ENCODE measurements at regions not wholly inside any gene's neighbourhood (a gene's known extent, or its start where the extent isn't known, plus 50 kb on each side); places are given as distances from the start of the nearest gene placed in this dataset.

- Mint-ChIP-seq H3K27me3 (peaks cover 22% of the 10 kb centered on the region), H3K27ac (no peak overlapping the region), H3K4me3 (no peak overlapping the region), H3K4me1 (no peaks in the 10 kb centered on the region), H3K9me3 (no peaks in the 10 kb centered on the region), H3K36me3 (no peaks in the 10 kb centered on the region)
- no peak for DNase-seq
These were observed 671.7 kb upstream of the NR2F2 start for GRCh38 chr15:95658799-95659198.

GRCh38 chr15:95659656-95660055, 670.8 kb upstream of the NR2F2 start:
- H3K27ac Mint-ChIP-seq, result no peak overlapping the region
- no peaks in the 10 kb centered on the region for H3K4me1 Mint-ChIP-seq
- H3K4me3 Mint-ChIP-seq, result no peak overlapping the region

DNA sequence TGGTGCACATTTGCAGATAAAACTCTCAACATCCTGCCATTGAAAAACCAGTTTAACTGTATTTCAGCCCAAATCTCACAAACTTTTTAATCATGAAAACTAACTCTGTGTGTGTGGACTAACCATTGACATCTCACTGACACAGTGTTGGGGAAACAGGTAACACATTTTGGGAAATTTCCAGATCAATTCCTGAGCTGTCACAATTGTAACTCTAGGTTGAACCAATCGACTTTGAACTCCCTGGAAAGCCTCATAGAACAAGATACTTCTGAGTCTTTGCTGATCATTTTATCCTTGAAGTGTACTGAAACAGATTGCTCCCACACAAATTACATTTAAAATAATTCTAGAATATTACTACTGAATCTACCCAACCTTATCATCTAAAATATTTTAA, 667.9 kb upstream of the NR2F2 start:
- H3K4me1 Mint-ChIP-seq, result no peaks in the 10 kb centered on the region
- peaks cover 24% of the 10 kb centered on the region for H3K27me3 Mint-ChIP-seq
- H3K36me3 Mint-ChIP-seq, result no peaks in the 10 kb centered on the region

More at GRCh38 chr15:95659656-95660055, 670.8 kb upstream of the NR2F2 start:
- no peak for DNase-seq
- Mint-ChIP-seq H3K9me3 (no peaks in the 10 kb centered on the region), H3K27me3 (peaks cover 22% of the 10 kb centered on the region), H3K36me3 (no peaks in the 10 kb centered on the region)

GRCh38 chr15:95663156-95664100, 667.1 kb upstream of the NR2F2 start:
- Mint-ChIP-seq H3K27me3 (peaks cover 28% of the 10 kb centered on the region), H3K4me3 (no peak overlapping the region), H3K4me1 (no peaks in the 10 kb centered on the region), H3K9me3 (no peaks in the 10 kb centered on the region), H3K27ac (no peak overlapping the region), H3K36me3 (no peaks in the 10 kb centered on the region)
- DNase-seq, result no peak

More for the DNA sequence above, 667.9 kb upstream of the NR2F2 start:
- Mint-ChIP-seq H3K4me3 (no peak overlapping the region), H3K27ac (no peak overlapping the region), H3K9me3 (no peaks in the 10 kb centered on the region)
- DNase-seq, result no peak

DNA sequence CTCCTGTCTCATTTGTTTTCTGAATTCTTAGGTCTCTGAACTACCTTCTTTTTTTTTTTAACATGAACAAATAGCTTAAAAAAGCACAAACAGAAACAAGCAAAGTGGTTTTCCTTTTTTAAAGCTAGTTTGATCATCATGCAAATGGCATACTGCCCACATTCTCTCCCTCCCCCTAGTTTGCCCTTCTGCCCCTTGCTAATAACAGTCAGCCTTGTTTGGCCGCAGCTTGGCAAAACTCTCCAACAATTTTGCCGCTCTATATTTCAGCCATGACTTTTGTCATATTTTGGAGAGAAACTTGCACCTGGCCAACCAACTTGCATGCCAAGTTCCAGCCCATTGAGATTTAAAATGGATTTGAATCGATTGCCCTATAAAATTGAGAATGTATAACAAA, 666.0 kb upstream of the NR2F2 start:
- Mint-ChIP-seq H3K4me1 (peaks cover under 1% of the 10 kb centered on the region), H3K36me3 (no peaks in the 10 kb centered on the region), H3K27me3 (peaks cover 31% of the 10 kb centered on the region), H3K27ac (no peak overlapping the region), H3K9me3 (no peaks in the 10 kb centered on the region), H3K4me3 (no peak overlapping the region)
- DNase-seq, result no peak

DNA sequence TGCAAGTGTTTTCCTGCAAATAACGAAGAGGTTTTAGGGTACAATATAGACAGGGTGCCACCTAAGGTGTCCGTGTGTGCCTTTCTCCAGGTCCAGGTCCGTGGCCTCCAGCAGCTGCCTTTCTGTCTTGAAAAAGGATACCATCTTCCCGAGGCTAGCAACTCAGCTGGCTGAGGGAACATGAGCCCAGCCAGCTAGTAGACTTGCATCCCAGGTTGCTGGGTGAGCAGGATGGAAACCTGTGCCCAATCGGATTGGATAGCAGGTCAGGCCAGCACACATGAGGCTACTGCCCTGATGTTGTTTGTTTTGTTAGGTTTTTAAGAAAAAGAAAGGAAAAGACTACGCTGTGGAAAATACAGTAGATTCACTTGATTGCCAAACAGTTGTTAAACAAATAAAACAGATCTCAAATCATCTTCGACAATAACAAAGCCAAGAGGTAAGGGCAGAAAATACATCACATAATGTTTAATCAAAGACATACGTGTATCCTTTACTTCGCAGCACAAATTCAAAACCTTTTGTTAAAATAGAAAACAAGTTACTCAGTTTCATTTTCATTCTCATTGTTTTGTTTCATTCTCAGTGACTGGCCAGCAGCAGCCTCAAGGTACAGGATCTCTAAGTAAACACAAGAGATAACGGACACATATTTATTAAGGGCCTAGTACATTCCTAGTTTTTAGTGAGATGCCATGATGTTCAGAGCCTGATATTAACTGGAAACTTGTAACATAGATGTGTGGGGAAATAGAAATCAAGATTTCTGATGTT, 661.2 kb upstream of the NR2F2 start:
- Mint-ChIP-seq H3K9me3 (no peaks in the 10 kb centered on the region), H3K27ac (no peak overlapping the region), H3K36me3 (no peaks in the 10 kb centered on the region), H3K27me3 (peaks cover 21% of the 10 kb centered on the region), H3K4me1 (peaks cover 2% of the 10 kb centered on the region), H3K4me3 (no peak overlapping the region)
- DNase-seq, result no peak

GRCh38 chr15:95674031-95674430, 656.5 kb upstream of the NR2F2 start:
- Mint-ChIP-seq H3K9me3 (no peaks in the 10 kb centered on the region), H3K4me3 (no peak overlapping the region), H3K36me3 (no peaks in the 10 kb centered on the region), H3K27ac (no peak overlapping the region), H3K27me3 (peaks cover 23% of the 10 kb centered on the region), H3K4me1 (peaks cover 2% of the 10 kb centered on the region)
- no peak for DNase-seq

GRCh38 chr15:95676500-95676899, 654.0 kb upstream of the NR2F2 start:
- no peak for DNase-seq
- H3K4me3 Mint-ChIP-seq, result no peak overlapping the region
- H3K27me3 Mint-ChIP-seq, result peaks cover 27% of the 10 kb centered on the region
- H3K9me3 Mint-ChIP-seq, result no peaks in the 10 kb centered on the region
- no peak overlapping the region for H3K27ac Mint-ChIP-seq
- no peaks in the 10 kb centered on the region for H3K4me1 Mint-ChIP-seq
- H3K36me3 Mint-ChIP-seq, result no peaks in the 10 kb centered on the region

- H3K36me3 Mint-ChIP-seq, result no peaks in the 10 kb centered on the region
- no peak for DNase-seq
- H3K4me1 Mint-ChIP-seq, result no peaks in the 10 kb centered on the region
- H3K4me3 Mint-ChIP-seq, result no peak overlapping the region
- H3K9me3 Mint-ChIP-seq, result no peaks in the 10 kb centered on the region
- no peak overlapping the region for H3K27ac Mint-ChIP-seq
- H3K27me3 Mint-ChIP-seq, result peaks cover 39% of the 10 kb centered on the region
These were observed 650.5 kb upstream of the NR2F2 start for GRCh38 chr15:95679847-95680582.

DNA sequence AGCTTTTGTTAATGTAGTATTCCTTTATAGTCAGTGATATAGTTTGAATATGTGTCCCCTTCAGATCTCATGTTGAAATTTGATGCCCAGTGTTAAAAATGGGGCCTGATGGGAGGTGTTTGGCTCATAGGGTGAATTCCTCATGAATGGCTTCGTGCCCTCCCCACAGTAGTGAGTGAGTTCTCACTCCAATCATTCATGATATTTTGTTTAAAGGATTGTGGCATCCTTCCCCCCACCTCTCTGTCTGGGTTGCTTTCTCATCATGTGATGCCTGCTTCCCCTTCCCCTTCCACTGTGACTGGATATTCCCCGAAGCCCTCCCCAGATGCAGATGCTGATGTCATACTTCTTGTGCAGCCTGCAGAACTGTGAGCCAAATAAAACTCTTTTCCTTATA, 649.8 kb upstream of the NR2F2 start:
- Mint-ChIP-seq H3K4me3 (no peak overlapping the region), H3K36me3 (no peaks in the 10 kb centered on the region), H3K4me1 (no peaks in the 10 kb centered on the region), H3K27me3 (peaks cover 33% of the 10 kb centered on the region), H3K27ac (no peak overlapping the region), H3K9me3 (no peaks in the 10 kb centered on the region)
- no peak for DNase-seq

- Mint-ChIP-seq H3K4me3 (no peak overlapping the region), H3K36me3 (no peaks in the 10 kb centered on the region), H3K27ac (no peak overlapping the region), H3K27me3 (peaks cover 24% of the 10 kb centered on the region), H3K4me1 (no peaks in the 10 kb centered on the region), H3K9me3 (no peaks in the 10 kb centered on the region)
- DNase-seq, result no peak
These were observed 648.5 kb upstream of the NR2F2 start for GRCh38 chr15:95681836-95682544.

- Mint-ChIP-seq H3K9me3 (no peaks in the 10 kb centered on the region), H3K4me1 (no peaks in the 10 kb centered on the region), H3K27ac (no peak overlapping the region), H3K4me3 (no peak overlapping the region), H3K36me3 (no peaks in the 10 kb centered on the region), H3K27me3 (peaks cover 19% of the 10 kb centered on the region)
- DNase-seq, result no peak
These were observed 646.4 kb upstream of the NR2F2 start for GRCh38 chr15:95684126-95684525.

DNA sequence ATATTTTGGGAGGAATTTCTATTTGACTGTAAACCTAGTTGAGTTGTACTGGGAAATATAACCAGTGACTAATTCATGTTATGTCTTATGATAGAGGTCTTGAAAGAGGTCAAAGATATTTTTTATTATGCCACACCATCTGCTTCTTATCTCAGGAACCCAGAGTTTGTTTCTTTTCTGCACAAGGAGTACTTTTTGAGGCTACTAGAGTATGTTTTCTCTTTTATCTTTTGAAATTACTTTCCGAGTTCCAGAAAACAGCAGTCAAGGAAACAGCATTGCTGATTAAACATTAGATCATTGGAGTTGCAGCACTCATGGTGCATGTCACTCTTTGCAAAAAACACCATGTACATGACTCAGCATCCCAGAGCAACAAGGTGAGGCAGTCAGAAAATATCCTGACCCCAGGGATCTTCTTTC, 645.8 kb upstream of the NR2F2 start:
- no peaks in the 10 kb centered on the region for H3K4me1 Mint-ChIP-seq
- DNase-seq, result no peak

GRCh38 chr15:95687061-95687460, 643.4 kb upstream of the NR2F2 start:
- Mint-ChIP-seq H3K9me3 (no peaks in the 10 kb centered on the region), H3K36me3 (no peaks in the 10 kb centered on the region)

More for the DNA sequence above, 645.8 kb upstream of the NR2F2 start:
- Mint-ChIP-seq H3K4me3 (no peak overlapping the region), H3K27ac (no peak overlapping the region), H3K9me3 (no peaks in the 10 kb centered on the region), H3K27me3 (peaks cover 16% of the 10 kb centered on the region), H3K36me3 (no peaks in the 10 kb centered on the region)

More at GRCh38 chr15:95687061-95687460, 643.4 kb upstream of the NR2F2 start:
- peaks cover 11% of the 10 kb centered on the region for H3K27me3 Mint-ChIP-seq
- no peak overlapping the region for H3K27ac Mint-ChIP-seq
- H3K4me3 Mint-ChIP-seq, result no peak overlapping the region
- no peaks in the 10 kb centered on the region for H3K4me1 Mint-ChIP-seq
- DNase-seq, result no peak
